ENCODE measurements at regions not wholly inside any gene's neighbourhood (a gene's known extent, or its start where the extent isn't known, plus 50 kb on each side); places are given as distances from the start of the nearest gene placed in this dataset.

- no peak overlapping the region for H4K8ac ChIP-seq (ENCODE audit: extremely low read depth, insufficient read depth, low read length)
- TF ChIP-seq CTBP2 (IDR thresholded peaks at IDR 0.05; ENCODE audit: borderline replicate concordance, insufficient read depth, insufficient read length, low read length) (no peak), NANOG (IDR thresholded peaks at IDR 0.05; ENCODE audit: insufficient read depth, low read depth, low read length, poor library complexity, severe bottlenecking) (no peak), RFX5 (IDR thresholded peaks at IDR 0.05; ENCODE audit: borderline replicate concordance, low read depth, low read length) (no peak), YY1 (IDR thresholded peaks at IDR 0.05; ENCODE audit: low read depth, low read length) (no peak), KDM1A (IDR thresholded peaks at IDR 0.05; ENCODE audit: borderline replicate concordance, low read length) (no peak), CBX5 (IDR thresholded peaks at IDR 0.05; ENCODE audit: low read depth, low read length) (no peak), TEAD4 (IDR thresholded peaks at IDR 0.05; ENCODE audit: low read depth, low read length) (no peak), POLR2AphosphoS5 (IDR thresholded peaks at IDR 0.05; ENCODE audit: low read depth, low read length) (no peak), RNF2 (IDR thresholded peaks at IDR 0.05; ENCODE audit: borderline replicate concordance, low read depth, low read length, missing control alignments, poor library complexity, severe bottlenecking) (no peak)
- no peak overlapping the region for H3K4me3 ChIP-seq (ENCODE audit: extremely low read depth in 1 of 4, insufficient read depth in 2 of 4, low read depth in 3 of 4, low read length in 4 of 4)
Observed at GRCh38 chr2:56109994-56110393, 73.8 kb upstream of the CCDC85A start.

More at GRCh38 chr2:56109994-56110393, 73.8 kb upstream of the CCDC85A start:
- FAIRE-seq (no peak), DNase-seq (ENCODE audit: low read depth in 1 of 2, low spot score in 2 of 2) (no peak)
- Histone ChIP-seq H2BK120ac (replicated peaks; ENCODE audit: low read depth, low read length) (no peak overlapping the region), H2BK15ac (ENCODE audit: low read length) (no peak overlapping the region), H3K27me3 (replicated peaks in 1 of 4; ENCODE audit: control insufficient read depth in 3 of 4, extremely low read depth in 1 of 4, insufficient read depth in 3 of 4, low read length in 3 of 4) (no peaks in the 10 kb centered on the region), H3K9me3 (ENCODE audit: insufficient read depth in 2 of 2, low read depth in 1 of 2, low read length in 1 of 2) (no peaks in the 10 kb centered on the region), H2BK20ac (ENCODE audit: low read length) (no peak overlapping the region), H3K14ac (ENCODE audit: insufficient read length) (no peak overlapping the region), H3K9ac (replicated peaks in 1 of 4; ENCODE audit: extremely low read depth in 1 of 4, low read depth in 3 of 4, low read length in 3 of 4) (no peak overlapping the region), H3K56ac (replicated peaks; ENCODE audit: insufficient read length, low read depth, low read length) (no peak overlapping the region), H3K4ac (replicated peaks; ENCODE audit: insufficient read length, low read depth, low read length) (no peak overlapping the region), H4K91ac (replicated peaks; ENCODE audit: insufficient read length, low read length) (no peak overlapping the region), H3K36me3 (ENCODE audit: control insufficient read depth in 2 of 4, insufficient read depth in 4 of 4, low read length in 3 of 4) (no peaks in the 10 kb centered on the region), H2BK5ac (ENCODE audit: low read depth, low read length) (no peak overlapping the region), H3K18ac (ENCODE audit: extremely low read depth, low read length) (no peak overlapping the region), H2BK12ac (ENCODE audit: low read depth, low read length) (no peak overlapping the region), H3K27ac (ENCODE audit: low read depth, low read length) (no peak overlapping the region), H3K4me1 (replicated peaks in 1 of 4; ENCODE audit: control insufficient read depth in 3 of 4, insufficient read depth in 4 of 4, low read length in 3 of 4) (peaks cover 0 to 6% (median 2%) of the 10 kb centered on the region in 4 experiments; a peak in 2 of 7 replicates), H3K23me2 (ENCODE audit: low read depth, low read length) (no peaks in the 10 kb centered on the region), H3K4me2 (ENCODE audit: insufficient read depth in 1 of 2, low read depth in 2 of 2, low read length in 2 of 2) (no peak overlapping the region), H2AFZ (ENCODE audit: low read length) (no peak overlapping the region), H4K20me1 (replicated peaks in 1 of 2; ENCODE audit: control insufficient read depth in 1 of 2, insufficient read depth in 2 of 2, low read length in 2 of 2) (no peaks in the 10 kb centered on the region), H4K5ac (ENCODE audit: insufficient read length, low read depth, low read length) (no peak overlapping the region), H3K79me2 (ENCODE audit: control insufficient read depth in 1 of 2, insufficient read depth in 2 of 2, low read length in 2 of 2) (no peaks in the 10 kb centered on the region), H2AK5ac (ENCODE audit: low read depth, low read length) (no peak overlapping the region), H3K79me1 (ENCODE audit: low read depth, low read length) (no peaks in the 10 kb centered on the region; the same call in 1 of the 2 replicates), H3K23ac (ENCODE audit: insufficient read length) (no peak overlapping the region)
- POLR2A ChIA-PET (ENCODE audit: partially characterized antibody) = interaction anchor here (0.8 kb wide), 1 partner anchor 1094 kb away, joined by 3 read pairs; no protein-coding TSS in a partner anchor
- CTCF ChIA-PET (ENCODE audit: partially characterized antibody) = interaction anchor here (0.8 to 4.5 kb wide), 5 partner anchors 12 to 40 kb away, joined by 3 to 17 read pairs (median 7); no protein-coding TSS in a partner anchor

Measured in H1 (cell line).